Nephron (organoid): ENCODE measurements at regions not wholly inside any gene's neighbourhood (a gene's known extent, or its start where the extent isn't known, plus 50 kb on each side); places are given as distances from the start of the nearest gene placed in this dataset.

ENCODE experiments used
- H3K27ac Mint-ChIP-seq, 3 experiments: 2 replicates each; pipeline ENCODE4 v1.8.0; 2020; ENCODE audit warnings: mixed read lengths in 3 of 3, mild to moderate bottlenecking in 2 of 3, moderate library complexity in 1 of 3
- H3K27me3 Mint-ChIP-seq: 2 replicates; pipeline ENCODE4 v1.8.0; 2021; ENCODE audit warnings: low read depth, mild to moderate bottlenecking, moderate library complexity, mixed read lengths
- H3K36me3 Mint-ChIP-seq: 2 replicates; pipeline ENCODE4 v1.8.0; 2020; ENCODE audit warnings: low read depth, mixed read lengths
- H3K4me1 Mint-ChIP-seq: 2 replicates; pipeline ENCODE4 v1.8.0; 2020; ENCODE audit warnings: mixed read lengths
- H3K4me3 Mint-ChIP-seq, 3 experiments: 2 replicates each; pipeline ENCODE4 v1.8.0; 2020; ENCODE audit warnings: mild to moderate bottlenecking in 3 of 3, mixed read lengths in 3 of 3, moderate library complexity in 2 of 3
- H3K9me3 Mint-ChIP-seq: 2 replicates; pipeline ENCODE4 v1.8.0; 2020; ENCODE audit warnings: mixed read lengths
- TF ChIP-seq, protein P1 (sequence below), 3 experiments: fragments of 200-600 bp; sonication (generic); IDR thresholded peaks; one replicate each; pipeline ENCODE4 v1.5.0; 2021; ENCODE audit warnings: antibody characterized with exemption in 3 of 3; ENCODE audit not compliant: unreplicated experiment in 3 of 3

DNA sequence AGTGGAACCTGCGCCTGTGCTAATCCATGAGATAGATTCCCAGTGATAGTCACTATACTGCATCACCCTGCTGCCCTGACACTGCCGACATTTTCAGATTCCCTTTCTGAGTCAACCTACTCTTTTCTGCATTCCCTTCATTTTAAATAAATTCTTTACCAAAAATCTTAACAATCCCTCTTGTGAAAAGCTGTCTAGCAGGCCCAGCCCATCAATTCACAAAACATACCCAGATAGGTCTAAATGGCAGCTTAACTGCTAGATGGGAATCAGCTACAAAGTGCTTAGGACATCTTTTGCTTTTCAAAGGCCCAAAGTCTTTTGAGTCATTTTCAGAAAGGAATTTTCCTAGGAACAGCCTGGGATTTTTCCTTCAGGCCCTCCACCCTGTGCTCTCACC lies 180.1 kb upstream of the PTBP2 start:
- TF ChIP-seq, protein P1, sequence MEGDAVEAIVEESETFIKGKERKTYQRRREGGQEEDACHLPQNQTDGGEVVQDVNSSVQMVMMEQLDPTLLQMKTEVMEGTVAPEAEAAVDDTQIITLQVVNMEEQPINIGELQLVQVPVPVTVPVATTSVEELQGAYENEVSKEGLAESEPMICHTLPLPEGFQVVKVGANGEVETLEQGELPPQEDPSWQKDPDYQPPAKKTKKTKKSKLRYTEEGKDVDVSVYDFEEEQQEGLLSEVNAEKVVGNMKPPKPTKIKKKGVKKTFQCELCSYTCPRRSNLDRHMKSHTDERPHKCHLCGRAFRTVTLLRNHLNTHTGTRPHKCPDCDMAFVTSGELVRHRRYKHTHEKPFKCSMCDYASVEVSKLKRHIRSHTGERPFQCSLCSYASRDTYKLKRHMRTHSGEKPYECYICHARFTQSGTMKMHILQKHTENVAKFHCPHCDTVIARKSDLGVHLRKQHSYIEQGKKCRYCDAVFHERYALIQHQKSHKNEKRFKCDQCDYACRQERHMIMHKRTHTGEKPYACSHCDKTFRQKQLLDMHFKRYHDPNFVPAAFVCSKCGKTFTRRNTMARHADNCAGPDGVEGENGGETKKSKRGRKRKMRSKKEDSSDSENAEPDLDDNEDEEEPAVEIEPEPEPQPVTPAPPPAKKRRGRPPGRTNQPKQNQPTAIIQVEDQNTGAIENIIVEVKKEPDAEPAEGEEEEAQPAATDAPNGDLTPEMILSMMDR (IDR thresholded peaks at IDR 0.05; ENCODE audit: unreplicated experiment in 3 of 3): no peak
- no peak overlapping the region for H3K4me3 Mint-ChIP-seq
- H3K9me3 Mint-ChIP-seq: no peaks in the 10 kb centered on the region
- peaks cover 31% of the 10 kb centered on the region for H3K4me1 Mint-ChIP-seq
- peak overlapping the region in 2 of 3 experiments; percentile 11 to 49 for H3K27ac Mint-ChIP-seq
- H3K36me3 Mint-ChIP-seq: no peaks in the 10 kb centered on the region
- no peaks in the 10 kb centered on the region for H3K27me3 Mint-ChIP-seq

DNA sequence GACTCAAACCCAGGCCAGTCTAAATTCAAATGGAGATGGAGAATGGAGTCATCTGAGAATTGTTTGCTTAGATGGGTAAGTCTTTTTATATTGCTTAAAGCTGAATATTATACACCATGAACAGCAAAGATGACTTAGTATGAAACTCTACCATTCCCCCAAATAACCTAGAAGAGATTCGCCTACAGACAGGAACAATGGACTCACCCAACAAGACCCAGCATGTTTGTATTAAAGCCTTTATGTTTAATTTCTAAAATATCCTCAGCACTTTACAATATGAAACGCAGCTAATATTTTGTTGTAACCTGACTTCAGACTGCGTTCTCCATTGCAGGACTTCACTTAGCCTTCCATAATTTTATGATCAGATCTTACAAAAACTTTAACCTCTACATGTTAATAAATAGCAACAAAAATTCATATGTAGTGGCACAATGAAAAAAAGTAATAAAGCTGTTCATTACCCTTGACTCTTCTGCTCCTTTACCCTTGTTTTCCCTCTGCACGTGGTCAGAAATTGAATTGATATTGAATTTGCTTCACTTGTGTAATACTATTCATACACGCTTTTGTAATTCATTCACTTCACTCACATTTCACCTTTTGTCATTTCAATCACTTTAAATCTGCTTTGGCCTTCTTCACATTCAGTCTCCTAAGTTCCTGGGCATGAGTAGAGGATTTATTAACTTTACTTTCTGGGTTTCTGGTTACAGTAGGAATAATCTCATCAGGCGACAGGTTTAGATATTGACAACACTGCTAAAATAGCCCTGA lies 177.3 kb upstream of the PTBP2 start:
- no peaks in the 10 kb centered on the region for H3K9me3 Mint-ChIP-seq
- peaks cover 10% of the 10 kb centered on the region for H3K4me1 Mint-ChIP-seq
- TF ChIP-seq, protein P1 (IDR thresholded peaks at IDR 0.05; ENCODE audit: unreplicated experiment in 3 of 3): no peak
- H3K27me3 Mint-ChIP-seq: no peaks in the 10 kb centered on the region
- H3K36me3 Mint-ChIP-seq: no peaks in the 10 kb centered on the region
- no peak overlapping the region for H3K4me3 Mint-ChIP-seq
- H3K27ac Mint-ChIP-seq: no peak overlapping the region

DNA sequence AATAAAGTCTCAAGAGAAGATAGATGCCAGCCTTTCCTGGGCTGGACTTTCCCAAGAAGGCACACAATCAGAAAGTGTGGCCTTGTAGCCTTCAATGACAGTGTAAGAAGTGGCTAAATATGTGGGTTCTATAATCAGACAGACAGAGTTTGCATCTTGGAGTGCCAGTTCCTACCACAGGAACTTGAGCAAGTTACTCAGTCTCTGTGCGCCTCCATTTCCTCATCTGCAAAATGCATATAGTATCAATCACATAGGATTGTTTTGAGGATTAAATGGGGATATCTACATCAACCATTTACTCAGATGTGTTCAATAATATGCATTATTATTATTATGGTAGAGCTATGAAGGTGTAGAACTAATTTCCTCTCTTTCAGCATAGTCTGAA lies 176.8 kb upstream of the PTBP2 start:
- H3K4me3 Mint-ChIP-seq: no peak overlapping the region
- H3K4me1 Mint-ChIP-seq: peaks cover 4% of the 10 kb centered on the region
- H3K27me3 Mint-ChIP-seq: no peaks in the 10 kb centered on the region
- no peaks in the 10 kb centered on the region for H3K9me3 Mint-ChIP-seq
- no peak overlapping the region for H3K27ac Mint-ChIP-seq
- TF ChIP-seq, protein P1 (IDR thresholded peaks at IDR 0.05; ENCODE audit: unreplicated experiment in 3 of 3): no peak
- no peaks in the 10 kb centered on the region for H3K36me3 Mint-ChIP-seq

DNA sequence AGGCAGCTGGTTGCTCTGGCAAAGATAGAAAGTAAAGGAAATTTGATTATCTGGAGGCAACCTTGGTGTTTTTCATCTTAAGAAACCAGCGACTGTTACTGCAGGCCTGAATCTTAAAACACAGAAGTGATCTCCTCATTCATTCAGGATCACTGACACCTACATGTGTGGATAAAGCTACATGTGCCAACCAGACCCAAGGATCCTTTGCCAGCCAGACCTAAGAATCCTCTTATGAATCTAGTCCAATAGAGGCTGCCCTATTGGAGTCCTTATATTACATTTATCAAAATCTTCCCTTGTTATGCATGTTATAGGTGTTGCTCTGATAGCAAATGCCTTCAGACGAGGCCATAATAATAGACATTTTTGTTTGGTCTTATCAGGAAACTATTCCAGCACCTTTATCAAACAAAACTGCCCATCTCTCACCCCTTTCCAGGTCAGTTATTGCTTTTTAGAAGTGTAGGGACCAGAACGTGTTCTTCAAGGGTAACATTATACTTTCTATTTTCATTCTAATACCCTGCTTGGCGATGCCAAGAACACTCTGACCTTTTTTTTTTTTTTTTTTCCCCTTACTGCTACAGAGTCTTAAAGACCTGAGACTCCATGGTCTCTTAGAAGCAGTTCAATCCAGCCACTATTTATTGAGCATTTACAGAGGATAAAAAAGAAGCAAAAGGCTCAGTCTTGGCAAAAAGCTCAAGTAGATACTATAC lies 175.5 kb upstream of the PTBP2 start:
- Mint-ChIP-seq H3K27ac (no peak overlapping the region), H3K4me1 (no peaks in the 10 kb centered on the region), H3K36me3 (no peaks in the 10 kb centered on the region), H3K27me3 (no peaks in the 10 kb centered on the region), H3K4me3 (no peak overlapping the region), H3K9me3 (no peaks in the 10 kb centered on the region)
- TF ChIP-seq, protein P1 (IDR thresholded peaks at IDR 0.05; ENCODE audit: unreplicated experiment in 3 of 3): no peak

DNA sequence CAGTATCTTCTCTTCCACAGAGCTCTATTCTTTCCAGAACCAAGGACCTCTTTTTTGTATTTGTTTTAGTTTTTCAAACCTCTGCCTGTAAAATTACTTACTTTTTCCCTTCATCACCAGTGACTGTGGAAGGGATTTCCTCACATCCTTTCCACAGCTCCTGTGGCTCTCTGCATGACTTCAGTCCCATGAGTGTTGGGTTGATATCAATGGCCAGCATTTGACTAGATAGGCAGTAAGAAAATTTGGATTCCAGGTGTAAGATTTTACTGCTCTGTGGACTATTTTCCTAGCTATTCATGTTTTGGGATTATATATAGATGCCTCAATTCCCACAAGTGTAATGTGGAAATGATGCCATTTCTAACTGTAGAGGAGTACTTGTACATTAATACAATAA lies 171.5 kb upstream of the PTBP2 start:
- Mint-ChIP-seq H3K27ac (no peak overlapping the region), H3K36me3 (no peaks in the 10 kb centered on the region), H3K4me1 (peaks cover 10% of the 10 kb centered on the region), H3K9me3 (no peaks in the 10 kb centered on the region), H3K4me3 (no peak overlapping the region), H3K27me3 (no peaks in the 10 kb centered on the region)
- TF ChIP-seq, protein P1 (IDR thresholded peaks at IDR 0.05; ENCODE audit: unreplicated experiment in 3 of 3): no peak
